Adrenal gland (tissue), 5 donors: ENCODE measurements at regions not wholly inside any gene's neighbourhood (a gene's known extent, or its start where the extent isn't known, plus 50 kb on each side); places are given as distances from the start of the nearest gene placed in this dataset.

Experiments
- POLR2A ChIP-seq, 2 donors: fragments of 450-650 bp; IDR thresholded peaks; one replicate each; pipeline ENCODE4 v1.6.1; 2017; ENCODE audit warnings: antibody characterized with exemption in 2 of 2, mild to moderate bottlenecking in 2 of 2, moderate library complexity in 1 of 2
- TF ChIP-seq, protein P1 (sequence below), 6 experiments: fragments of 450-650 bp in 4 of 6; fragments of 200-600 bp in 2 of 6; sonication (generic) in 1 of 6; IDR thresholded peaks; 1 replicate in 5 of 6; 2 replicates in 1 of 6; pipeline versions ENCODE4 v1.5.1 to v1.8.0; 2016 to 2021; ENCODE audit warnings: antibody characterized with exemption in 6 of 6, mild to moderate bottlenecking in 2 of 6, moderate library complexity in 1 of 6
- donor health status: DM: no; HTN: no; CAD: no.

DNA sequence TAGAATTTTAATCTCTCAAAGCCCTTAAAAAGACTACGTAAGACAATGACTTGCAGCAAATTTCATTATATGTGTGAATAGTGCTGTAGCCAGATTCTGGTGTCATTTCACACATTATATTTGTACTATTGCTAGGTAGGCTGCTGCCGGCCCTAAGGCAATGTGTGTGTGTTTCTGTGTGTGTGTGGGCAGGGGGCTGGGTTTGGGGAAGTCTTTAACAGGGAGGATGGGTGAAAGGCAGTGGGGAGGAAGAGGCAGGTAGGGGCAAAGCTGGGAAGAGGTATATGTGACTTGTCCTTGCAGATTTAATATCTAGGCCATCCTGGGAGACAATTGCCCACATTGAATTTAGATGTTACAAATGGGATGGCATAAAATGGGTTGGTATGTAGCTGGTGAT lies 130.8 kb downstream of the MACIR start:
- no peak for TF ChIP-seq POLR2A (IDR thresholded peaks at IDR 0.05)
- TF ChIP-seq, protein P1, sequence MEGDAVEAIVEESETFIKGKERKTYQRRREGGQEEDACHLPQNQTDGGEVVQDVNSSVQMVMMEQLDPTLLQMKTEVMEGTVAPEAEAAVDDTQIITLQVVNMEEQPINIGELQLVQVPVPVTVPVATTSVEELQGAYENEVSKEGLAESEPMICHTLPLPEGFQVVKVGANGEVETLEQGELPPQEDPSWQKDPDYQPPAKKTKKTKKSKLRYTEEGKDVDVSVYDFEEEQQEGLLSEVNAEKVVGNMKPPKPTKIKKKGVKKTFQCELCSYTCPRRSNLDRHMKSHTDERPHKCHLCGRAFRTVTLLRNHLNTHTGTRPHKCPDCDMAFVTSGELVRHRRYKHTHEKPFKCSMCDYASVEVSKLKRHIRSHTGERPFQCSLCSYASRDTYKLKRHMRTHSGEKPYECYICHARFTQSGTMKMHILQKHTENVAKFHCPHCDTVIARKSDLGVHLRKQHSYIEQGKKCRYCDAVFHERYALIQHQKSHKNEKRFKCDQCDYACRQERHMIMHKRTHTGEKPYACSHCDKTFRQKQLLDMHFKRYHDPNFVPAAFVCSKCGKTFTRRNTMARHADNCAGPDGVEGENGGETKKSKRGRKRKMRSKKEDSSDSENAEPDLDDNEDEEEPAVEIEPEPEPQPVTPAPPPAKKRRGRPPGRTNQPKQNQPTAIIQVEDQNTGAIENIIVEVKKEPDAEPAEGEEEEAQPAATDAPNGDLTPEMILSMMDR (IDR thresholded peaks at IDR 0.05) = no peak
